GM21515 (cell line): ENCODE measurements at regions not wholly inside any gene's neighbourhood (a gene's known extent, or its start where the extent isn't known, plus 50 kb on each side); places are given as distances from the start of the nearest gene placed in this dataset.

Source experiments
- ATAC-seq: cut with Tn5 transposase; IDR thresholded peaks from one replicate; pipeline ENCODE4 v1.9.1; 2021; ENCODE audit not compliant: unreplicated experiment

- ATAC-seq = no peak
Measured at GRCh38 chr4:16952896-16953630, 54.6 kb upstream of the LDB2 start.

- no peak for ATAC-seq
Measured at GRCh38 chr4:16952462-16952871, 54.0 kb upstream of the LDB2 start.
